Subcutaneous abdominal adipose tissue (tissue), 5 donors: ENCODE measurements at regions not wholly inside any gene's neighbourhood (a gene's known extent, or its start where the extent isn't known, plus 50 kb on each side); places are given as distances from the start of the nearest gene placed in this dataset.
"Not testable (repeated sequence)": the region's sequence is repeated elsewhere in the genome, so short reads cannot be mapped to it uniquely, and the experiment has no call there.

Source experiments
- H3K27ac ChIP-seq: one replicate; pipeline ENCODE4 v1.7.0; 2013; ENCODE audit warnings: low read depth, mild to moderate bottlenecking, inconsistent platforms, low read length, moderate library complexity
- H3K27me3 ChIP-seq, 5 donors: one replicate each; pipeline ENCODE4 v1.7.0; 2013; ENCODE audit warnings: low read length in 5 of 5, inconsistent platforms in 1 of 5; ENCODE audit not compliant: control insufficient read depth in 5 of 5, insufficient read depth in 4 of 5
- H3K36me3 ChIP-seq, 5 donors: one replicate each; pipeline ENCODE4 v1.7.0; 2013; ENCODE audit warnings: low read length in 5 of 5; ENCODE audit not compliant: control insufficient read depth in 5 of 5, insufficient read depth in 5 of 5
- H3K4me1 ChIP-seq, 5 donors: one replicate each; pipeline ENCODE4 v1.7.0; 2013; ENCODE audit warnings: low read length in 5 of 5, mild to moderate bottlenecking in 3 of 5, moderate library complexity in 1 of 5; ENCODE audit not compliant: control insufficient read depth in 5 of 5, insufficient read depth in 5 of 5
- H3K4me3 ChIP-seq, 5 donors: one replicate each; pipeline ENCODE4 v1.7.0; 2013; ENCODE audit warnings: low read length in 5 of 5, low read depth in 1 of 5
- H3K9ac ChIP-seq, 5 donors: one replicate each; pipeline ENCODE4 v1.7.0; 2013; ENCODE audit warnings: low read length in 5 of 5, mild to moderate bottlenecking in 4 of 5, moderate library complexity in 3 of 5
- H3K9me3 ChIP-seq, 5 donors: one replicate each; pipeline ENCODE4 v1.7.0; 2013; ENCODE audit warnings: low read length in 5 of 5; ENCODE audit not compliant: control insufficient read depth in 5 of 5
- donor health status: healthy.
- donor health status: healthy.
- donor health status: healthy.
- donor health status: healthy.
- donor health status: healthy.

- Histone ChIP-seq H3K27ac (no peak overlapping the region), H3K4me1 (peaks cover 0 to 5% (median 0%) of the 10 kb centered on the region in 5 donors), H3K4me3 (no peak overlapping the region), H3K9ac (no peak overlapping the region), H3K27me3 (no peaks in the 10 kb centered on the region), H3K36me3 (no peaks in the 10 kb centered on the region), H3K9me3 (no peaks in the 10 kb centered on the region)
Measured at GRCh38 chr3:144744473-144744872, 772.9 kb downstream of the DIPK2A start.

GRCh38 chr3:144746631-144747030 lies 775.0 kb downstream of the DIPK2A start:
- H3K9ac ChIP-seq: no peak overlapping the region

GRCh38 chr3:144749536-144750253 lies 778.1 kb downstream of the DIPK2A start:
- H3K27ac ChIP-seq, H3K4me3 ChIP-seq, H3K27me3 ChIP-seq: not testable (repeated sequence)

More at GRCh38 chr3:144746631-144747030, 775.0 kb downstream of the DIPK2A start:
- no peaks in the 10 kb centered on the region for H3K27me3 ChIP-seq
- H3K27ac ChIP-seq: no peak overlapping the region
- H3K4me1 ChIP-seq: peaks cover 0 to 5% (median 0%) of the 10 kb centered on the region in 5 donors
- no peaks in the 10 kb centered on the region for H3K36me3 ChIP-seq
- no peaks in the 10 kb centered on the region for H3K9me3 ChIP-seq
- H3K4me3 ChIP-seq: no peak overlapping the region

GRCh38 chr3:144754076-144754783 lies 782.6 kb downstream of the DIPK2A start:
- Histone ChIP-seq H3K9me3 (peaks cover 0 to 3% (median 0%) of the 10 kb centered on the region in 5 donors), H3K4me3 (no peak overlapping the region), H3K36me3 (no peaks in the 10 kb centered on the region), H3K9ac (no peak overlapping the region), H3K4me1 (no peaks in the 10 kb centered on the region), H3K27me3 (no peaks in the 10 kb centered on the region), H3K27ac (no peak overlapping the region)

More at GRCh38 chr3:144749536-144750253, 778.1 kb downstream of the DIPK2A start:
- H3K9me3 ChIP-seq, H3K36me3 ChIP-seq, H3K9ac ChIP-seq, H3K4me1 ChIP-seq: not testable (repeated sequence)

- H3K27ac ChIP-seq: no peak overlapping the region
- H3K9me3 ChIP-seq: peaks cover 0 to 3% (median 0%) of the 10 kb centered on the region in 5 donors
- H3K9ac ChIP-seq: no peak overlapping the region
- H3K4me1 ChIP-seq: no peaks in the 10 kb centered on the region
- no peaks in the 10 kb centered on the region for H3K27me3 ChIP-seq
- no peaks in the 10 kb centered on the region for H3K36me3 ChIP-seq
- H3K4me3 ChIP-seq: no peak overlapping the region
Measured at GRCh38 chr3:144756704-144757440, 785.2 kb downstream of the DIPK2A start.

- Histone ChIP-seq H3K4me3 (no peak overlapping the region), H3K9ac (no peak overlapping the region), H3K9me3 (peaks cover 0 to 3% (median 0%) of the 10 kb centered on the region in 5 donors), H3K36me3 (no peaks in the 10 kb centered on the region), H3K27ac (no peak overlapping the region), H3K27me3 (no peaks in the 10 kb centered on the region), H3K4me1 (no peaks in the 10 kb centered on the region)
Measured at GRCh38 chr3:144760831-144761230, 789.2 kb downstream of the DIPK2A start.

GRCh38 chr3:144762091-144762490 lies 790.5 kb downstream of the DIPK2A start:
- H3K9me3 ChIP-seq: no peaks in the 10 kb centered on the region
- no peaks in the 10 kb centered on the region for H3K27me3 ChIP-seq
- no peak overlapping the region for H3K9ac ChIP-seq
- no peak overlapping the region for H3K27ac ChIP-seq
- no peaks in the 10 kb centered on the region for H3K4me1 ChIP-seq
- no peak overlapping the region for H3K4me3 ChIP-seq
- H3K36me3 ChIP-seq: no peaks in the 10 kb centered on the region

- Histone ChIP-seq H3K27me3 (no peaks in the 10 kb centered on the region), H3K4me3 (peak overlapping the region in 1 of 5 donors; percentile 1), H3K4me1 (no peaks in the 10 kb centered on the region), H3K9me3 (no peaks in the 10 kb centered on the region), H3K9ac (no peak overlapping the region), H3K27ac (no peak overlapping the region), H3K36me3 (no peaks in the 10 kb centered on the region)
Measured at GRCh38 chr3:144763878-144764454, 792.3 kb downstream of the DIPK2A start.

GRCh38 chr3:144770281-144770680 lies 798.7 kb downstream of the DIPK2A start:
- Histone ChIP-seq H3K9me3 (no peaks in the 10 kb centered on the region), H3K9ac (no peak overlapping the region), H3K27me3 (no peaks in the 10 kb centered on the region), H3K27ac (no peak overlapping the region), H3K4me1 (peaks cover 0 to 20% (median 4%) of the 10 kb centered on the region in 5 donors), H3K36me3 (no peaks in the 10 kb centered on the region), H3K4me3 (no peak overlapping the region)
